Peyer's patch (tissue), 4 donors: ENCODE measurements at regions not wholly inside any gene's neighbourhood (a gene's known extent, or its start where the extent isn't known, plus 50 kb on each side); places are given as distances from the start of the nearest gene placed in this dataset.
"Not testable (repeated sequence)": the region's sequence is repeated elsewhere in the genome, so short reads cannot be mapped to it uniquely, and the experiment has no call there.

Experiments used
- DNase-seq, 3 donors: peaks; one replicate each; pipeline ENCODE4 v3.0.0-alpha.2; 2017 to 2019
- H3K27ac ChIP-seq, 4 donors: fragments of 200-600 bp; sonication (generic); one replicate each; pipeline ENCODE4 v1.5.1; 2016 to 2019
- H3K27me3 ChIP-seq, 2 donors: fragments of 200-600 bp; sonication (generic); one replicate each; pipeline ENCODE4 v1.5.1; 2019
- H3K36me3 ChIP-seq, 3 donors: fragments of 200-600 bp; sonication (generic); one replicate each; pipeline ENCODE4 v1.5.1; 2016 to 2019
- H3K4me1 ChIP-seq, 4 donors: fragments of 200-600 bp; sonication (generic); one replicate each; pipeline ENCODE4 v1.5.1; 2016 to 2019
- H3K4me3 ChIP-seq, 4 donors: fragments of 200-600 bp; sonication (generic); 1 replicate in 3 of 4; 2 replicates in 1 of 4; pipeline ENCODE4 v1.5.1; 2016 to 2019; ENCODE audit warnings: mild to moderate bottlenecking in 1 of 4
- H3K9me3 ChIP-seq, 4 donors: fragments of 200-600 bp; sonication (generic); one replicate each; pipeline ENCODE4 v1.5.1; 2016 to 2019; ENCODE audit warnings: mild to moderate bottlenecking in 1 of 4
- POLR2A ChIP-seq, 2 donors: fragments of 450-650 bp; IDR thresholded peaks; one replicate each; pipeline ENCODE4 v1.5.1; 2017; ENCODE audit warnings: antibody characterized with exemption in 2 of 2, mild to moderate bottlenecking in 2 of 2, moderate library complexity in 2 of 2
- TF ChIP-seq, protein P1 (sequence below), 6 experiments: fragments of 450-650 bp in 4 of 6; fragments of 200-600 bp in 2 of 6; sonication (generic) in 1 of 6; IDR thresholded peaks; one replicate each; pipeline ENCODE4 v1.5.1; 2017 to 2019; ENCODE audit warnings: antibody characterized with exemption in 6 of 6, mild to moderate bottlenecking in 3 of 6, moderate library complexity in 1 of 6

DNA sequence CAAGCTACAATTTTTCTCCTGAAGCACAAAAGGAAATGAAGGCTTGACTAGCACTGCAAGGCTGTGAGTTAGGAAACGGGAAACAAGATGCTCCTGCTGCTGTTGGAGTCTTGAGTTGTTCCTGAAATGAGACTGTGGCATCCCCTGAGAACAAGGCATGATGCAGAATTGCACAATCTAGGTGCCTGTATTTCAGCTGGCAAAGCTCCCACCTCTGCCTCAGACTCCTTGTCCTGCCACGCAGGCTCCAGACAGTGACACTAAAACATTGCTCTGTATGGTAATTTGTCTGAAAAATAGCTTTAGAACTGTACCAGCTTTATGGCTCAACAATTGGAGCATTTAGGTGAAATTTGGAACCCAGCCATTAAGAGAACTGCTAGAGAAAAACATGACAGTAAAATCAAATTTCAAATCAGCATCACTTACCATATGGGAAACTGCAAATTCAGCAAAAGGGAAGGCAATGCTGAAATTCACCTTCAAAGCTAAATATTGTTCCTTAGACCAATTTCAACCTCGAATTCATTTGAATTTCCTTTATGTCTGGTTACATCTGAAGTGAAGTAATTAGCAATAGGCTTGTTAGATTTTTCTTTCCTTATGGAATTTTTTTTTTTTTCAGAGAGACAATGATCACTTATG, 103.4 kb downstream of the MFAP3L start:
- no peak overlapping the region for H3K4me3 ChIP-seq
- H3K9me3 ChIP-seq, result no peaks in the 10 kb centered on the region
- TF ChIP-seq POLR2A (IDR thresholded peaks at IDR 0.05), result no peak
- TF ChIP-seq, protein P1, sequence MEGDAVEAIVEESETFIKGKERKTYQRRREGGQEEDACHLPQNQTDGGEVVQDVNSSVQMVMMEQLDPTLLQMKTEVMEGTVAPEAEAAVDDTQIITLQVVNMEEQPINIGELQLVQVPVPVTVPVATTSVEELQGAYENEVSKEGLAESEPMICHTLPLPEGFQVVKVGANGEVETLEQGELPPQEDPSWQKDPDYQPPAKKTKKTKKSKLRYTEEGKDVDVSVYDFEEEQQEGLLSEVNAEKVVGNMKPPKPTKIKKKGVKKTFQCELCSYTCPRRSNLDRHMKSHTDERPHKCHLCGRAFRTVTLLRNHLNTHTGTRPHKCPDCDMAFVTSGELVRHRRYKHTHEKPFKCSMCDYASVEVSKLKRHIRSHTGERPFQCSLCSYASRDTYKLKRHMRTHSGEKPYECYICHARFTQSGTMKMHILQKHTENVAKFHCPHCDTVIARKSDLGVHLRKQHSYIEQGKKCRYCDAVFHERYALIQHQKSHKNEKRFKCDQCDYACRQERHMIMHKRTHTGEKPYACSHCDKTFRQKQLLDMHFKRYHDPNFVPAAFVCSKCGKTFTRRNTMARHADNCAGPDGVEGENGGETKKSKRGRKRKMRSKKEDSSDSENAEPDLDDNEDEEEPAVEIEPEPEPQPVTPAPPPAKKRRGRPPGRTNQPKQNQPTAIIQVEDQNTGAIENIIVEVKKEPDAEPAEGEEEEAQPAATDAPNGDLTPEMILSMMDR (IDR thresholded peaks at IDR 0.05), result no peak
- DNase-seq, result no peak
- no peak overlapping the region for H3K27ac ChIP-seq
- no peaks in the 10 kb centered on the region for H3K36me3 ChIP-seq
- no peaks in the 10 kb centered on the region for H3K27me3 ChIP-seq
- H3K4me1 ChIP-seq, result no peaks in the 10 kb centered on the region

DNA sequence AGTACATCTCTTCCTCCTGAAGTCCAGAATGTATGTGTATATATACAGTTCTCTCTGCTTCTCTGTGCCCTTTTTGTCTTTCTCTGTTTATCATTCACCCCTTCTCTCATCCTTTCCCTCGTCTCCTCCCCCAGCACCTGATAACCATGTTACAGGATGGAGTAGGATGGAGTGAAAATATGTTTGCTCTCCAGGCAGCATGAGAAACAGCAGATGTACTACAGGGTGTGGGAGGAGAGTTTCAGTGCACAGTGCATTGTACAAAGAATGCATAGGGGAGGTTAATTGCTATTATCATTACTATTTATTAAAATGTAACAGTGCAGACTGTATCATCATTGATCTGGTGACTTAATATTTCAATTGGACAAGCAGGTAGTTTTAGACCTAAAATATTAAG, 104.5 kb downstream of the MFAP3L start:
- Histone ChIP-seq H3K9me3 (no peaks in the 10 kb centered on the region), H3K27me3 (no peaks in the 10 kb centered on the region), H3K4me3 (no peak overlapping the region), H3K4me1 (no peaks in the 10 kb centered on the region), H3K36me3 (no peaks in the 10 kb centered on the region), H3K27ac (no peak overlapping the region)
- TF ChIP-seq, protein P1 (IDR thresholded peaks at IDR 0.05), result no peak
- TF ChIP-seq POLR2A (IDR thresholded peaks at IDR 0.05), result no peak
- DNase-seq, result no peak

DNA sequence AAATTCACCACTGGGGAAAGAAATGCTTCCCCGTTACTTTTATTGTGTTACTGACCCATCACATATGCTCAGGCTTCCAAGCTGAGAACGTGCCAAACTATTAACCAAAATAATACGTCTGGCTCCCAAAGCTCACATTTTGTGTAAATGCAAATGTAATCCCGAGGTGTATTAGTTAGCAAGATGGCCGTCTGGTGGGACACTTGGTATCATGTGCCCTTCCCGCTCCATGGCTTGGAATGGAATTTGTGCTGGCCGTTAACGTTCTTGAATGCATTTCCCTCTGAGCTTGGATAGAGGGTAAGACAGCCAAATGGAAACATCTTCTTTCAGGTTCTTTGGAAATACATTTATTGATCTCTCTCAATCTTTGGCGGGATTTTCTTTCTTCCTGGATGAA, 105.0 kb downstream of the MFAP3L start:
- H3K9me3 ChIP-seq, result no peaks in the 10 kb centered on the region
- TF ChIP-seq POLR2A (IDR thresholded peaks at IDR 0.05), result no peak
- TF ChIP-seq, protein P1 (IDR thresholded peaks at IDR 0.05), result no peak
- no peaks in the 10 kb centered on the region for H3K36me3 ChIP-seq
- H3K4me1 ChIP-seq, result no peaks in the 10 kb centered on the region
- DNase-seq, result no peak
- no peak overlapping the region for H3K27ac ChIP-seq
- H3K4me3 ChIP-seq, result no peak overlapping the region
- H3K27me3 ChIP-seq, result no peaks in the 10 kb centered on the region

DNA sequence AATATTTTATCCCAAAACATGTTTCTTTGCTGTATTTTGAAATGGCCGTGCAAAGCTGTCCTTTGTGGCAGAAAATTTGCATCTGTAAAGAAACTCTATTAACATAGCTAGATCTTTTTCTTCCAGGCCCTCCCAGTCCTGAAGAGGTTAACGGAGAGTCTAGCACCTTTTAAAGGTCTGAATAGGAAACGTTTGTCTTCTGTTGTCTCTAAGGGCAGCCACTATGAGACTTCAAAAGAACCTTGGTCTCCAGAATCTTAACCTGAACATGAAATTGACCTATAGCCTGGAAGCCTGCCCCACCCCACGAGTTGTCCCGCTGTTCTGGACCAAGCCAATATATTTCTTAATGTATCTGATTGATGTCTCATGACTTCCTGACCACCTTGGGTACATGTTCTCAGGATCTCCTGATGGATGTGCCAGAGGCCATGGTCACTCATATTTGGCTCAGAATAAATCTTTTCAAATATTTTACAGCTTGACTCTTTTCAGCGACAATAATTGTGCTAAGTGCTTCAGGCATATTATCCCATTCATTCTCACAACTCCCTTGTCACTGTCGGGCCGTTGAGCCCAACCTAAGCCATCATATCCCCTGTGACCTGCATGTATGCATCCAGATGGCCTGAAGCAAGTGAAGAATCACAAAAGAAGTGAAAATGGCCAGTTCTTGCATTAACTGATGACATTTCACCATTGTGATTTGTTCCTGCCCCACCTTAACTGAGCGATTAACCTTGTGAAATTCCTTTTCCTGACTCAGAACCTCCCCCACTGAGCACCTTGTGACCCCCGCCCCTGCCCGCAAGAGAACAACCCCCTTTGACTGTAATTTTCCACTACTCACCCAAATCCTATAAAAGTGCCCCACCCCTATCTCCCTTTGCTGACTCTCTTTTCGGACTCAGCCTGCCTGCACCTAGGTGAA, 106.7 kb downstream of the MFAP3L start:
- H3K36me3 ChIP-seq, H3K4me3 ChIP-seq, DNase-seq, H3K27ac ChIP-seq, H3K4me1 ChIP-seq, H3K27me3 ChIP-seq, H3K9me3 ChIP-seq: not testable (repeated sequence)

DNA sequence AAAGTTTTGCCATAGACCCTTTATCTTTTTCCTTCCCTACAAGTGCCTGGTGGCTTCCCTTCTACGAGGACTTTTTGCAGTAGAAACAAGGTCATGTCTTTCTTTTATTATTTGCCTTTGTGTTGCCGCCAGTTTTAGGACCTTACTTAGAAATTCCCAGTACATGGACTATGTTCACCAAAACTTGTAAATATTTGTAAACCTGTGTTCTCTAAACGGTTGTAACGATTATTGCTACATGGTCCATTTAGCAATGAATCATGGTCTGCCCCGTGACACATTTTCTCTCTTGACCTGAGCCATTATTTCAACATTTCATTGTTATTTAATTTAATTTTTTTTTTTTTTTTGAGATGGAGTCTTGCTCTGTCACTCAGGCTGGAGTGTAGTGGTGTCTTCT, 110.7 kb downstream of the MFAP3L start:
- H3K9me3 ChIP-seq, result no peaks in the 10 kb centered on the region
- H3K4me3 ChIP-seq, result no peak overlapping the region
- H3K36me3 ChIP-seq, result no peaks in the 10 kb centered on the region

DNA sequence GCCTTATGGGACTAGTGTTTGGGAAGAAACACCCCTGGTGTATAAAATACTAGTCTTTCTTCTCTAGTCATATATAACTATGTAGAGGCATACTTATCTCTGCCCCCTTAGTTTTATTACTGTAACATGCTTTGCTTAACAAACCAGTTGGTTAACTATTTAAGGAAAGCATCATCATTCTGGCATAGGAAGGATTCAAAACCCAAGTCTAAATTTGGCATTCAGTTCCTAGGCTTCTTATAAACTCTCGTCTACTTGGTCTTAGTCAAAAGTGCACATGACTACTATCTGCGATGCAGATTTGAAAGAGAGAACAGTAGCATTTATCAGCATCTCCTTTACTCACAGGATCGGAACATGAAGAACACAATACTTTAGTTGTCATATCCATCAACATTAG, 111.3 kb downstream of the MFAP3L start:
- no peaks in the 10 kb centered on the region for H3K4me1 ChIP-seq
- H3K27me3 ChIP-seq, result no peaks in the 10 kb centered on the region
- H3K36me3 ChIP-seq, result no peaks in the 10 kb centered on the region
- no peak for DNase-seq
- H3K27ac ChIP-seq, result no peak overlapping the region
- no peak overlapping the region for H3K4me3 ChIP-seq
- H3K9me3 ChIP-seq, result no peaks in the 10 kb centered on the region
- TF ChIP-seq, protein P1 (IDR thresholded peaks at IDR 0.05), result no peak
- no peak for TF ChIP-seq POLR2A (IDR thresholded peaks at IDR 0.05)

More for the DNA sequence above, 110.7 kb downstream of the MFAP3L start:
- TF ChIP-seq POLR2A (IDR thresholded peaks at IDR 0.05), result no peak
- TF ChIP-seq, protein P1 (IDR thresholded peaks at IDR 0.05), result no peak
- Histone ChIP-seq H3K4me1 (no peaks in the 10 kb centered on the region), H3K27me3 (no peaks in the 10 kb centered on the region), H3K27ac (no peak overlapping the region)
- DNase-seq, result no peak
